GM20431 (cell line): ENCODE measurements at regions not wholly inside any gene's neighbourhood (a gene's known extent, or its start where the extent isn't known, plus 50 kb on each side); places are given as distances from the start of the nearest gene placed in this dataset.
"Not testable (repeated sequence)": the region's sequence is repeated elsewhere in the genome, so short reads cannot be mapped to it uniquely, and the experiment has no call there.

Experiments
- in situ Hi-C: fragments of 300-500 bp; cut with MseI, MboI; formaldehyde crosslinking; loops from one replicate; pipeline ENCODE4 v1.15.0; 2020; ENCODE audit warnings: low sequenced_read_pairs; ENCODE audit not compliant: unreplicated experiment

- in situ Hi-C loops: no loop called here
Observed at GRCh38 chr13:71382285-71382684, 484.7 kb downstream of the DACH1 start.

DNA sequence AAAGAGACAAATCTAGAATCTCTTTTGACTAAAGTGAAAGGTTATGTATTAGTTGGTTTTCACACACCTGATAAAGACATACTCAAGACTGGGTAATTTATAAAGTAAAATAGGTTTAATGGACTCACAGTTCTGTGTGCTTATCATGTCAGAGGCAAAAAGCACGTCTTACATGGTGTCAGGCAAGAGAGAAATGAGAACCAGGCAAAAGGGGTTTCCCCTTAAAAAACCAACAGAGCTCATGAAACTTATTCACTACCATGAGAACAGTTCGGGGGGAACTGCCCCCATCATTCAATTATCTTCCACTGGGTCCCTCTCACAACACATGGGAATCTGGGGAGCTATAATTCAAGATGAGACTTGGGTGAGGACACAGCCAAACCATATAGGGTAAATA, 486.8 kb downstream of the DACH1 start:
- in situ Hi-C loops: no loop called here

GRCh38 chr13:71378961-71379905, 487.8 kb downstream of the DACH1 start:
- in situ Hi-C loops: no loop called here

DNA sequence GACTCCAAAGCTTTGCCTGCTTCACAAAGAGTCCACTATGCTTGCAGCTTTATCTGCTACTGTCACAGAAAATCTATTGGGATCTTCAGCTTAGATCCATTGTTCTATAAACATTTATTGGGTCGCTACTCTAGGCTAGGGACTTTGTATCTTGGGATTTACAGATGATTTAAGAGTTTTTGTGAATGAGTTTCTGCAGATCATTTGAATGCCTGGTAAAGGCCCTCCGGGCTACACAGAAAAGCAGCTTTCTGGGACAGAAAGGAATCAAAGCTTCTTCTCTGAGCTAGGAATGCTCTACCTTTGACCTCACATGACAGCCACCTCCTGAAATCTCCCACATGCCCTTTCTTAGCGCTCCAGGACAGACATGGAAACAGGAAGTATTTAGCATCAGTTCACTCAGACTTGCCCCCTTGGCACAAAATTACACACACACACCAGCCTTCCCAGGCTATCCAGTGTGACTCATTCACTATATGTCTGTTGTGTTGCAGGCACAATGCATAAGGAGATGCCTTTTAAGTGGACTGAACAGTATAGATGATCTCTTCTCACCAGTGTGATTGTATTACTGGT, 492.4 kb downstream of the DACH1 start:
- in situ Hi-C loops: no loop called here

- in situ Hi-C loops: no loop called here
Observed at GRCh38 chr13:71368336-71368735, 498.7 kb downstream of the DACH1 start.

GRCh38 chr13:71360041-71360440, 507.0 kb downstream of the DACH1 start:
- in situ Hi-C loops: no loop called here

- in situ Hi-C loops: no loop called here
Observed at GRCh38 chr13:71359641-71360040, 507.4 kb downstream of the DACH1 start.

DNA sequence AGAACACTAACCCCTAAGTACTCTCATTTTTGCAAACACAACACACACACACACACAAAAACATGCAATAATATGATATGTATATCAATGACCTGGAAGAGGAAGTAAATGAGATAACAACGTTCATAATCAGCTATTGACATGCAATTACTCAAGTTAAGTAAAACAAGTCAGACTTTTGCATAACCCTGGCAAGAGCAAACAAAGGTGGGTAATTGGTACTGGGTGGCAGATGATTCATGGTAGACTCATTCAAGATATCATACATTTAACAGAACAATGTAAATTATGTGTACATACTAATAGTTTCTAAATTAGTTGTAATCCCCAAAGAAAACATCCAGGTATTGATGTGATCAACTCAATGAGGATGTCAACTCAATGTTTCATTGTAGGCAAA, 508.8 kb downstream of the DACH1 start:
- in situ Hi-C loops: no loop called here

DNA sequence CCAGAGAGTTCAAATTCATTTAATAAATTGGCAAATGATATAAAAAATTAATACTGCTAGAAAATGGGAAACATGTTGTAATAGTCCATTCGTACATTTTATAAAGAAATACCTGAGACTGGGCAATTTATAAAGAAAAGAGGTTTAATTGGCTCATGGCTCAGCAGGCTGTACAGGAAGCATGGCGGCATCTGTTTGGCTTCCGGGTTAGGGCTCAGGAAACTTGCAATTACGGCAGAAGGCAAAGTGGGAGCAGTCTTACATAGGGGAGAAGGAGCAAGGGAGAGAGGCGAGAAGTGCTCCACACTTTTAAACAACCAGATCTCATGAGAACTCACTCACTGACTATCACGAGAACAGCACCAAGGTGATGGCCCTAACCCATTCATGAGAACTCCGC, 512.0 kb downstream of the DACH1 start:
- in situ Hi-C loops: no loop called here

DNA sequence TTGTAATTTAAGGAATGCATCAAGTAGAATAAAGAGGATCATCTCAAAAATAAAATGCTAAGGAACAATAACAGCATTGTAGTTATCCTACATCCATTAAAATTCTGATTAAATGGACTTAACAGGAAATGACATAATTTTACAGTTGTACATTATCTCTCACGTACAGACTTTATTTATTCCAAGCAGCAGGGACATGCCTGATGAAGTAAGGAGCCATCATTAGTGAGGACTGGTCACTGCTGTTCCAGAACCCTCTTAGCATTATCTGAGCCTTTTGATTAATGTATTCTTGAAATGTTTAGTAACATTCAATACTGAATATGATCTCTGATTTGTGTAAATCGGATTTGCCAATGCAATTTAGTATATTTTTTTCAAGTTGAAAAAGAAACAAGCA, 516.1 kb downstream of the DACH1 start:
- in situ Hi-C loops: no loop called here

GRCh38 chr13:71345856-71346255, 521.1 kb downstream of the DACH1 start:
- in situ Hi-C loops: not testable (repeated sequence)

DNA sequence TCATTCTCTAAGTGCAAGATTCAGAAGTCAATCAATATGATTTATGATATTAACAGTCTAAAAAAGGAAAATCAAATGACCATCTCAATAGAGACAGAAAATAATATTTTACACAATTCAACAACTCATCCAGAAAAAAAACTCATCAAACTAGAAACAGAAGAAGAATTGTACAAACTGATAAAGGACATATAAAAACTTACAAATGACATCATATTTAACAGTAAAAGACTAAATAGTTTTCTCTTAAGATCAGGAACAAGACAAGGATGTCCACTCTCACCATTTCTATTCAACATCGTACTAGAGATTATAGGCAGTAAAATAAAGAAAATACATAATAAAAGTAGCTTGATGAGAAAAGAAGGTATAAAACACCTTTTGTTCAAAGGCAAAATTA, 527.3 kb downstream of the DACH1 start:
- in situ Hi-C loops: no loop called here

DNA sequence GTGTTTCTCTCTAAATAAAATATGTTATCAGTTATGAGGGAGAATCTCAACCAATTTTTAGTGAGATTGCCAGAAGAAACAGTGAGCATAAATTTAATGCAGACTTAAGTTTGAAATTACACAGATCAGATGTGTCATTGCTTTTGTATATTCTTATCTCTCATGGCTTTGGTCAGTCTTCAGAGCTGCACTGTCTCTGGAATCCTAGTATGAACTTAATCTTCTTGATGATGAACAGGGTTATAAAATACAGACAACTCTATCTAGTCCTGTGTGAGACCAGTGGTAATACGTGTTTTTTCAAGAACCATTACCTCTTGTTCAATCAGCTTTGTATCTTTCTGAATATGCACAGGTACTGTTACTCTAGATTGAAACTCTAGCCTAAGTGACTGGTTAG, 528.0 kb downstream of the DACH1 start:
- in situ Hi-C loops: no loop called here

- in situ Hi-C loops: no loop called here
Observed at GRCh38 chr13:71338070-71338469, 528.9 kb downstream of the DACH1 start.

GRCh38 chr13:71327266-71327665, 539.7 kb downstream of the DACH1 start:
- in situ Hi-C loops: no loop called here

GRCh38 chr13:71325556-71325955, 541.4 kb downstream of the DACH1 start:
- in situ Hi-C loops: no loop called here

DNA sequence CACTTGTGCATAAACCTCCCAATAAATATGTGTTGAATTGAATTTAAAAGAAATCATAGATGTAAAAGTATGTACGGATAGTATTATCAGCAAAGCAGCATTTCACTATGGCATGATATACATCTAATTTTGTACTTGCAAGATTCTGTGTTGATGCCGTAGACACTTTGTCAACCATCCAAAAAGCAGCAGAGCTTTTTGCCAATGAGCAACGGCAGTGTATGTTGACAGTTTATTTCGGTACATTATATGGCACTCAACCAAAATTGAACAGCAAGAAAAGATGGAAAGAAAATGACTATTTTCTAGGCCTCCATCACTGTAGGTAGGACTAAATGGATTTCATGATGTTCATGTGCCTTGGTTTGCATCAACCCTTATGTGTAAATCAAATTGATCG, 543.7 kb downstream of the DACH1 start:
- in situ Hi-C loops: no loop called here

DNA sequence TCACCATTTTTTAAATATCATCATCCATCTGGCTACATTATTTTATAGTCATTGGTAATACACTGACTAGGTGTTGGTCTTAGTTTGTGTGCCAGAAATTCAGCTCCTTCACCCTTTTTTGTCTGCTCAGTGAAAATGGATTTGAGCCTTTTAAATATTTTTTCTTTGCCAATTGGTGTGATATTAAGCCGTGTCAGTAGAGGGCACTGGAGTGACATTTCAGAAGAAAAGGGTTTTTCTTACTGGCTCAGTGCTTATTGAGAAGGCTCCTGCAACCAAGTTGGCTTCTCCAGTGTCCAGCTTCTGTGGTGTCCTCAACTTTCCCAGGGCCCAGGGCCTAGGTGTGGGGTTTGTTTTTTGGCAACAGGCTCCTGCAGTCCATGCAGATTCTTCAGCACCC, 546.6 kb downstream of the DACH1 start:
- in situ Hi-C loops: no loop called here

DNA sequence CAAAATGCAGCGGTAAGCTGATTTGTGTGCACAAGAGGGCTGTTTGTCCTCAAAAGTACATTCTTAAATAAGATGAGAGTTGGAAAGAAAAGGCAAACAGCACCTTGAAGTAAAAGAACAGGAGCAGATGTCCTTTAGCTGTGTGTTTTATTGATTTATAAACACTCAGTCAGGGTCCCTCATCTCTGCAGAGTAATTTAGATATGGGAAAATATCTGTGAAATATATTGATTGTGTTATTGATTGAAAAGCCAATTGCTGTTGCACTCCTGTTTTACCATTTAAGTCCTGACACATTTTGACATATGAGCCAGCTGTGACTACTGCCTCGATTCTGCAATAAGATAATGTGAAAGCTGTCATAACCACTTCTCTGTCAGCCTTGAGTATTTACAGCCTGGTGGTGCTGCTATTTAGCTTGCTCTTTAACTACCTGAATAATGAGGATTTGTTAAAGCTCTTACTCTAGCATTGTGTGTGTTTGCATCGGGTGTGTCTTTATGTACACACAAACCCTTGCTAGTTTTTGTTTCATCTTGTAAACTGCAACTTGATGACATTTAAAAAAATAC, 550.1 kb downstream of the DACH1 start:
- in situ Hi-C loops: no loop called here

DNA sequence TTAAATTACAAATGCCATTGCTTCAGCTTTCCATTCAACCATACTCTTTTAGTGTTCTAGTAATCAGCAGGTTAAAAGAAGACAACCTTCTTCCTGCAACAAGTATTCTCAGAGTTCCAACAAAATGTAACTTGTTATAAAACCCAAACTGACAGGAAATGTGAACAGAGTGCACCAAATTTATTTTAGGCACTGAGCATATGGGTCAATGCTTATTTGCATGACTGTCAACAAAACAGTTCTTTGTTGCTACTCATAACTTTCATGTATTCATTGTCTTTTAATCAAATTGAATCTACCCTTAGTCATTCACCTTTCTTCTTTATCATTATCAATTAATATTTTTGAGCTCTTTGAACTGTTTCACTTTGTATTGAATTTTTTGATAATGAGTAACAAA, 554.1 kb downstream of the DACH1 start:
- in situ Hi-C loops: no loop called here

GRCh38 chr13:71309905-71310304, 557.1 kb downstream of the DACH1 start:
- in situ Hi-C loops: no loop called here
